PFSK-1 (cell line): ENCODE measurements at regions not wholly inside any gene's neighbourhood (a gene's known extent, or its start where the extent isn't known, plus 50 kb on each side); places are given as distances from the start of the nearest gene placed in this dataset.

Source experiments
- POLR2AphosphoS5 ChIP-seq: IDR thresholded peaks from 2 replicates; pipeline ENCODE4 v1.6.1; 2012; ENCODE audit warnings: low read depth, mild to moderate bottlenecking, control low read depth, low read length, moderate library complexity
- REST ChIP-seq, 2 experiments: IDR thresholded peaks; 2 replicates each; pipeline versions ENCODE4 v1.6.1 to v1.8.0; 2011 to 2012; ENCODE audit warnings: low read depth in 2 of 2, low read length in 2 of 2, control low read depth in 1 of 2, inconsistent platforms in 1 of 2, mild to moderate bottlenecking in 1 of 2, moderate library complexity in 1 of 2; ENCODE audit not compliant: insufficient read depth in 1 of 2
- SIN3A ChIP-seq: IDR thresholded peaks from 2 replicates; pipeline ENCODE4 v1.6.1; 2012; ENCODE audit warnings: mild to moderate bottlenecking, low read length, moderate library complexity, borderline replicate concordance; ENCODE audit not compliant: insufficient read depth
- TAF1 ChIP-seq: IDR thresholded peaks from 2 replicates; pipeline ENCODE4 v1.6.1; 2012; ENCODE audit warnings: low read length, control low read depth, borderline replicate concordance; ENCODE audit not compliant: insufficient read depth

- TF ChIP-seq POLR2AphosphoS5 (no peak), REST (IDR thresholded peaks at IDR 0.05; ENCODE audit: insufficient read depth in 1 of 2, low read depth in 2 of 2, low read length in 2 of 2) (no peak), TAF1 (no peak), SIN3A (no peak)
These were observed 458.6 kb upstream of the CDH2 start for GRCh38 chr18:28635530-28635929.
